Fibroblast of lung (primary cell): ENCODE measurements at regions not wholly inside any gene's neighbourhood (a gene's known extent, or its start where the extent isn't known, plus 50 kb on each side); places are given as distances from the start of the nearest gene placed in this dataset.

Experiments used
- EZH2 ChIP-seq: IDR thresholded peaks from 2 replicates; pipeline ENCODE4 v1.5.1; 2012; ENCODE audit warnings: low read length, control low read depth, mild to moderate bottlenecking; ENCODE audit errors: missing control alignments
- TF ChIP-seq, protein P1 (sequence below), 2 donors: IDR thresholded peaks in 1 of 2; conservative IDR thresholded peaks in 1 of 2; 1 replicate in 1 of 2; 2 replicates in 1 of 2; pipeline ENCODE4 v1.5.1; 2011 to 2012; ENCODE audit warnings: low read length in 2 of 2, control low read depth in 1 of 2, inconsistent platforms in 1 of 2, low read depth in 1 of 2, mild to moderate bottlenecking in 1 of 2

DNA sequence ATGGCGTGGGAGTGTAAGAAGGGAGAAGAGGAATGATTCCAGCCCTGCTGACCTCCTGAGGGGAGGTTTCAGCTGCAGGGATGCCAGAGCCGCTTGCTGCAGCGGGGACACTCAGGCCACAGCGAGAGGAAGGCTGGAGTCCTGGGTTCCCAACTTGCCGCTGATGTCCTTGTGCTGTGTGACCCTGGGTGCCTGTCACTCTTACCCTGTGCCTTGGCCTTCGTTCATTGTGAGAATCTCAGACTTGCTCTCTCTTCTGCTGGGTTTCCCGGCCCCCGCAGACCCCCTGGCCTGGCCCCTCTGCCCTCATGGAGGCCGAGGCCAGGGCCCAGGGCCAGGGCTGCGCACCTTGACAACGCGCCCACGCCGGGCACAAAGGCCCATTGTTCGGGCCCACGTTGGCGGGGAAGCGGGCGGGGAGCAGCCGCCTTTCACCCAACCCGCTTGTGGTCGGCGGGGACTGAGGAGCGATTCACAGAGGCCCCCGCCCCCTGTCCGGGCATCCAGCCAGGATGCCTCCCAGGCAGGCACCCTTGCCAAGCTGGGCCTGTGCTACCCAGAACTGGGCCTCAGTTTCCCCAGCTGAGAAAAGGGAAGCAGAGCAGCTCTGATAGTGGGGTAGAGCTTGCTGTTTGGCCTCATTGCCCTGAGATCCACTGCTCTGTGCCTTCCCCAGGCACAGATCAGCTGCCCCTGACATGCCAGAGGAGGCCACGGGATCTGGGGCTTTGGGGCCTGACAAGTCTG is 52.4 kb downstream of the CEBPB start:
- TF ChIP-seq, protein P1, sequence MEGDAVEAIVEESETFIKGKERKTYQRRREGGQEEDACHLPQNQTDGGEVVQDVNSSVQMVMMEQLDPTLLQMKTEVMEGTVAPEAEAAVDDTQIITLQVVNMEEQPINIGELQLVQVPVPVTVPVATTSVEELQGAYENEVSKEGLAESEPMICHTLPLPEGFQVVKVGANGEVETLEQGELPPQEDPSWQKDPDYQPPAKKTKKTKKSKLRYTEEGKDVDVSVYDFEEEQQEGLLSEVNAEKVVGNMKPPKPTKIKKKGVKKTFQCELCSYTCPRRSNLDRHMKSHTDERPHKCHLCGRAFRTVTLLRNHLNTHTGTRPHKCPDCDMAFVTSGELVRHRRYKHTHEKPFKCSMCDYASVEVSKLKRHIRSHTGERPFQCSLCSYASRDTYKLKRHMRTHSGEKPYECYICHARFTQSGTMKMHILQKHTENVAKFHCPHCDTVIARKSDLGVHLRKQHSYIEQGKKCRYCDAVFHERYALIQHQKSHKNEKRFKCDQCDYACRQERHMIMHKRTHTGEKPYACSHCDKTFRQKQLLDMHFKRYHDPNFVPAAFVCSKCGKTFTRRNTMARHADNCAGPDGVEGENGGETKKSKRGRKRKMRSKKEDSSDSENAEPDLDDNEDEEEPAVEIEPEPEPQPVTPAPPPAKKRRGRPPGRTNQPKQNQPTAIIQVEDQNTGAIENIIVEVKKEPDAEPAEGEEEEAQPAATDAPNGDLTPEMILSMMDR (conservative IDR thresholded peaks at IDR 0.05 in 1 of 2, IDR thresholded peaks at IDR 0.05 in 1 of 2; ENCODE audit: low read depth in 1 of 2, low read length in 2 of 2) = no peak
- no peak for TF ChIP-seq EZH2
